HG03103 (cell line): ENCODE measurements at regions not wholly inside any gene's neighbourhood (a gene's known extent, or its start where the extent isn't known, plus 50 kb on each side); places are given as distances from the start of the nearest gene placed in this dataset.
A peak's percentile ranks its signal among the peaks of the same experiment; 100 is the strongest.

Experiments used
- ATAC-seq: cut with Tn5 transposase; IDR thresholded peaks from one replicate; pipeline ENCODE4 v1.9.1; 2021; ENCODE audit warnings: low read depth; ENCODE audit not compliant: unreplicated experiment

- ATAC-seq, result no peak
Measured at GRCh38 chr2:150168595-150169236, 318.8 kb downstream of the RND3 start.

GRCh38 chr2:150167711-150168110, 319.8 kb downstream of the RND3 start:
- ATAC-seq, result peak; percentile 95

- ATAC-seq, result no peak
Measured at GRCh38 chr2:150166313-150167051, 321.0 kb downstream of the RND3 start.

GRCh38 chr2:150165988-150166312, 321.5 kb downstream of the RND3 start:
- ATAC-seq, result no peak

GRCh38 chr2:150165442-150165841, 322.0 kb downstream of the RND3 start:
- no peak for ATAC-seq

GRCh38 chr2:150162241-150162942, 325.1 kb downstream of the RND3 start:
- ATAC-seq, result no peak

- no peak for ATAC-seq
Measured at GRCh38 chr2:150160058-150160457, 327.4 kb downstream of the RND3 start.

GRCh38 chr2:150159300-150159699, 328.2 kb downstream of the RND3 start:
- ATAC-seq, result no peak

- ATAC-seq, result no peak
Measured at GRCh38 chr2:150156876-150157275, 330.6 kb downstream of the RND3 start.

GRCh38 chr2:150156415-150156814, 331.1 kb downstream of the RND3 start:
- no peak for ATAC-seq

- no peak for ATAC-seq
Measured at GRCh38 chr2:150154308-150154797, 333.1 kb downstream of the RND3 start.

GRCh38 chr2:150153646-150154307, 333.7 kb downstream of the RND3 start:
- no peak for ATAC-seq

- ATAC-seq, result no peak
Measured at GRCh38 chr2:150152230-150152629, 335.2 kb downstream of the RND3 start.

GRCh38 chr2:150150144-150150543, 337.3 kb downstream of the RND3 start:
- no peak for ATAC-seq

GRCh38 chr2:150147889-150148683, 339.4 kb downstream of the RND3 start:
- ATAC-seq, result no peak

- no peak for ATAC-seq
Measured at GRCh38 chr2:150146879-150147278, 340.6 kb downstream of the RND3 start.

- no peak for ATAC-seq
Measured at GRCh38 chr2:150145299-150145692, 342.2 kb downstream of the RND3 start.

- ATAC-seq, result no peak
Measured at GRCh38 chr2:150144546-150145298, 342.7 kb downstream of the RND3 start.

GRCh38 chr2:150143087-150143536, 344.4 kb downstream of the RND3 start:
- no peak for ATAC-seq

GRCh38 chr2:150142561-150142960, 344.9 kb downstream of the RND3 start:
- no peak for ATAC-seq
